RWPE2 (cell line): ENCODE measurements at regions not wholly inside any gene's neighbourhood (a gene's known extent, or its start where the extent isn't known, plus 50 kb on each side); places are given as distances from the start of the nearest gene placed in this dataset.

Source experiments
- ATAC-seq: fragments of 200-7000 bp; cut with Tn5 transposase; 3 replicates; pipeline ENCODE4 v1.9.1; 2021; ENCODE audit warnings: low read depth
- DNase-seq: peaks from one replicate; pipeline ENCODE4 v3.0.0-alpha.2; 2020; ENCODE audit warnings: low spot score
- H3K27ac ChIP-seq: fragments of 450-650 bp; 2 replicates; pipeline ENCODE4 v1.5.1; 2017; ENCODE audit warnings: mild to moderate bottlenecking; ENCODE audit not compliant: poor library complexity, severe bottlenecking
- H3K27me3 ChIP-seq: fragments of 250-450 bp; sonication (Bioruptor Pico); 2 replicates; pipeline ENCODE4 v1.5.1; 2021; ENCODE audit warnings: mild to moderate bottlenecking, moderate library complexity; ENCODE audit not compliant: insufficient read depth, poor library complexity, severe bottlenecking
- H3K36me3 ChIP-seq: fragments of 250-450 bp; sonication (Bioruptor Pico); 2 replicates; pipeline ENCODE4 v1.5.1; 2020; ENCODE audit warnings: low read depth, mild to moderate bottlenecking, moderate library complexity
- H3K4me1 ChIP-seq: fragments of 250-450 bp; sonication (Bioruptor Pico); 2 replicates; pipeline ENCODE4 v1.5.1; 2021; ENCODE audit warnings: mild to moderate bottlenecking, moderate library complexity; ENCODE audit not compliant: insufficient read depth, poor library complexity, severe bottlenecking
- H3K4me3 ChIP-seq: fragments of 250-450 bp; sonication (Bioruptor Pico); 2 replicates; pipeline ENCODE4 v1.5.1; 2021; ENCODE audit warnings: mild to moderate bottlenecking, moderate library complexity; ENCODE audit not compliant: severe bottlenecking
- H3K9me3 ChIP-seq: fragments of 250-450 bp; sonication (Bioruptor Pico); 2 replicates; pipeline ENCODE4 v1.5.1; 2021; ENCODE audit warnings: mild to moderate bottlenecking, moderate library complexity; ENCODE audit not compliant: severe bottlenecking
- CTCF ChIP-seq: fragments of 450-650 bp; IDR thresholded peaks from one replicate; pipeline ENCODE4 v1.5.1; 2017; ENCODE audit warnings: mild to moderate bottlenecking, moderate library complexity; ENCODE audit not compliant: poor library complexity, severe bottlenecking

GRCh38 chr4:126735294-126736132, 897.2 kb upstream of the INTU start:
- Histone ChIP-seq H3K9me3 (no peaks in the 10 kb centered on the region), H3K4me1 (no peaks in the 10 kb centered on the region), H3K27me3 (no peaks in the 10 kb centered on the region), H3K27ac (no peak overlapping the region), H3K36me3 (no peaks in the 10 kb centered on the region; the same call in 1 of the 2 replicates), H3K4me3 (no peak overlapping the region)
- no peak for TF ChIP-seq CTCF
- ATAC-seq (no peak), DNase-seq (no peak)

GRCh38 chr4:126736133-126736518, 896.6 kb upstream of the INTU start:
- H3K27me3 ChIP-seq, result no peaks in the 10 kb centered on the region
- no peak for ATAC-seq
- H3K27ac ChIP-seq, result no peak overlapping the region
- H3K36me3 ChIP-seq, result no peaks in the 10 kb centered on the region; the same call in 1 of the 2 replicates
- H3K4me1 ChIP-seq, result no peaks in the 10 kb centered on the region
- H3K4me3 ChIP-seq, result no peak overlapping the region
- no peaks in the 10 kb centered on the region for H3K9me3 ChIP-seq
- DNase-seq, result no peak
- no peak for TF ChIP-seq CTCF

GRCh38 chr4:126737899-126738526, 894.7 kb upstream of the INTU start:
- Histone ChIP-seq H3K36me3 (no peaks in the 10 kb centered on the region; the same call in 1 of the 2 replicates), H3K4me3 (no peak overlapping the region), H3K4me1 (no peaks in the 10 kb centered on the region), H3K9me3 (no peaks in the 10 kb centered on the region), H3K27me3 (no peaks in the 10 kb centered on the region), H3K27ac (no peak overlapping the region)
- DNase-seq (no peak), ATAC-seq (no peak)
- TF ChIP-seq CTCF, result no peak

GRCh38 chr4:126738527-126738923, 894.2 kb upstream of the INTU start:
- Histone ChIP-seq H3K4me1 (no peaks in the 10 kb centered on the region), H3K9me3 (no peaks in the 10 kb centered on the region), H3K27ac (no peak overlapping the region), H3K4me3 (no peak overlapping the region), H3K36me3 (no peaks in the 10 kb centered on the region; the same call in 1 of the 2 replicates), H3K27me3 (no peaks in the 10 kb centered on the region)
- TF ChIP-seq CTCF, result no peak
- DNase-seq (no peak), ATAC-seq (no peak)

- Histone ChIP-seq H3K27me3 (no peaks in the 10 kb centered on the region), H3K36me3 (no peaks in the 10 kb centered on the region), H3K27ac (no peak overlapping the region), H3K9me3 (no peaks in the 10 kb centered on the region), H3K4me3 (no peak overlapping the region), H3K4me1 (no peaks in the 10 kb centered on the region)
- TF ChIP-seq CTCF, result no peak
- DNase-seq (no peak), ATAC-seq (no peak; the same call in 2 of the 3 replicates)
These were observed 893.8 kb upstream of the INTU start for GRCh38 chr4:126738926-126739325.
